ENCODE measurements at regions not wholly inside any gene's neighbourhood (a gene's known extent, or its start where the extent isn't known, plus 50 kb on each side); places are given as distances from the start of the nearest gene placed in this dataset.

GRCh38 chr13:33684874-33685273 is 133.1 kb upstream of the RFC3 start:
- FAIRE-seq (no peak), DNase-seq (no peak)
- Histone ChIP-seq H3K27me3 (ENCODE audit: control insufficient read depth in 3 of 3, insufficient read depth in 3 of 3, low read length in 3 of 3) (no peaks in the 10 kb centered on the region), H3K4me1 (ENCODE audit: control insufficient read depth in 3 of 3, insufficient read depth in 2 of 3, low read depth in 1 of 3, low read length in 2 of 3) (peaks cover 3% of the 10 kb centered on the region in 3 donors), H3K4me3 (ENCODE audit: low read depth in 1 of 3, low read length in 3 of 3) (no peak overlapping the region), H3K9me3 (ENCODE audit: control insufficient read depth in 2 of 2, insufficient read depth in 1 of 2, low read depth in 1 of 2, low read length in 1 of 2) (no peaks in the 10 kb centered on the region), H3K27ac (ENCODE audit: low read depth in 1 of 3, low read length in 2 of 3) (no peak overlapping the region), H3K36me3 (ENCODE audit: control insufficient read depth in 3 of 3, insufficient read depth in 2 of 3, low read depth in 1 of 3, low read length in 3 of 3) (no peaks in the 10 kb centered on the region)
- 78 to 88% (median 82%) methylated on average over 4 of the region's 4 CpGs for WGBS, 3 donors

- DNase-seq (no peak), FAIRE-seq (no peak)
- 79 to 83% (median 82%) methylated on average over 7 of the region's 7 CpGs for WGBS, 3 donors
- H3K9me3 ChIP-seq (ENCODE audit: control insufficient read depth in 2 of 2, insufficient read depth in 1 of 2, low read depth in 1 of 2, low read length in 1 of 2), result no peaks in the 10 kb centered on the region
- no peaks in the 10 kb centered on the region for H3K36me3 ChIP-seq (ENCODE audit: control insufficient read depth in 3 of 3, insufficient read depth in 2 of 3, low read depth in 1 of 3, low read length in 3 of 3)
- H3K4me3 ChIP-seq (ENCODE audit: low read depth in 1 of 3, low read length in 3 of 3), result no peak overlapping the region
- H3K27me3 ChIP-seq (ENCODE audit: control insufficient read depth in 3 of 3, insufficient read depth in 3 of 3, low read length in 3 of 3), result no peaks in the 10 kb centered on the region
- no peak overlapping the region for H3K27ac ChIP-seq (ENCODE audit: low read depth in 1 of 3, low read length in 2 of 3)
- peaks cover 0 to 3% (median 0%) of the 10 kb centered on the region in 3 donors for H3K4me1 ChIP-seq (ENCODE audit: control insufficient read depth in 3 of 3, insufficient read depth in 2 of 3, low read depth in 1 of 3, low read length in 2 of 3)
Observed at GRCh38 chr13:33686772-33687480, 131.0 kb upstream of the RFC3 start.

GRCh38 chr13:33690354-33690753 is 127.6 kb upstream of the RFC3 start:
- Histone ChIP-seq H3K9me3 (ENCODE audit: control insufficient read depth in 2 of 2, insufficient read depth in 1 of 2, low read depth in 1 of 2, low read length in 1 of 2) (no peaks in the 10 kb centered on the region), H3K27ac (ENCODE audit: low read depth in 1 of 3, low read length in 2 of 3) (no peak overlapping the region), H3K27me3 (ENCODE audit: control insufficient read depth in 3 of 3, insufficient read depth in 3 of 3, low read length in 3 of 3) (no peaks in the 10 kb centered on the region), H3K4me3 (ENCODE audit: low read depth in 1 of 3, low read length in 3 of 3) (no peak overlapping the region), H3K4me1 (ENCODE audit: control insufficient read depth in 3 of 3, insufficient read depth in 2 of 3, low read depth in 1 of 3, low read length in 2 of 3) (no peaks in the 10 kb centered on the region), H3K36me3 (ENCODE audit: control insufficient read depth in 3 of 3, insufficient read depth in 2 of 3, low read depth in 1 of 3, low read length in 3 of 3) (no peaks in the 10 kb centered on the region)
- 89 to 92% (median 91%) methylated on average over 10 of the region's 10 CpGs for WGBS, 3 donors
- FAIRE-seq, result no peak
- DNase-seq, result no peak

GRCh38 chr13:33691980-33692379 is 126.0 kb upstream of the RFC3 start:
- no peaks in the 10 kb centered on the region for H3K36me3 ChIP-seq (ENCODE audit: control insufficient read depth in 3 of 3, insufficient read depth in 2 of 3, low read depth in 1 of 3, low read length in 3 of 3)
- no peak overlapping the region for H3K27ac ChIP-seq (ENCODE audit: low read depth in 1 of 3, low read length in 2 of 3)
- no peaks in the 10 kb centered on the region for H3K27me3 ChIP-seq (ENCODE audit: control insufficient read depth in 3 of 3, insufficient read depth in 3 of 3, low read length in 3 of 3)
- H3K9me3 ChIP-seq (ENCODE audit: control insufficient read depth in 2 of 2, insufficient read depth in 1 of 2, low read depth in 1 of 2, low read length in 1 of 2), result no peaks in the 10 kb centered on the region
- no peak for DNase-seq
- H3K4me1 ChIP-seq (ENCODE audit: control insufficient read depth in 3 of 3, insufficient read depth in 2 of 3, low read depth in 1 of 3, low read length in 2 of 3), result no peaks in the 10 kb centered on the region
- WGBS, 3 donors, result 88 to 96% (median 92%) methylated on average over 11 of the region's 11 CpGs
- H3K4me3 ChIP-seq (ENCODE audit: low read depth in 1 of 3, low read length in 3 of 3), result no peak overlapping the region
- no peak for FAIRE-seq

DNA sequence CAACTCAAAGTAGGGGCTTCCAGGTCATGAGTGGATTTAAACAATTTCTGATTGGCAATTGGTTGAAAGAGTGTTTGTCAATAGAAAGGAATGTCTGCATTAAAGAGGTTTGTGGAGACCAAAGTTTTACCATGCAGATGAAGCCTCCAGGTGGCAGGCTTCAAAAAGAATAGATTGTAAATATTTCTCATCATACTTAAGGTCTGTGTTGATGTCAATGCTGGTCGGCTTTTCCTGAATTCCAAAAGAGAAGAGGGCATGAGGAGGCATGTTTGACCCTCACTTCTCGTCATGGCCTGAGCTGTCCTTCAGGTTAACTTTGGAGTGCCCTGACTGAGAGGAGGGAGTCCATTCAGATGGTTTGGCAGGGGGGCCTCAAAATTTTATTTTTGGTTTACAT is 125.4 kb upstream of the RFC3 start:
- Histone ChIP-seq H3K36me3 (ENCODE audit: control insufficient read depth in 3 of 3, insufficient read depth in 2 of 3, low read depth in 1 of 3, low read length in 3 of 3) (no peaks in the 10 kb centered on the region), H3K27me3 (ENCODE audit: control insufficient read depth in 3 of 3, insufficient read depth in 3 of 3, low read length in 3 of 3) (no peaks in the 10 kb centered on the region), H3K4me3 (ENCODE audit: low read depth in 1 of 3, low read length in 3 of 3) (no peak overlapping the region), H3K9me3 (ENCODE audit: control insufficient read depth in 2 of 2, insufficient read depth in 1 of 2, low read depth in 1 of 2, low read length in 1 of 2) (no peaks in the 10 kb centered on the region), H3K27ac (ENCODE audit: low read depth in 1 of 3, low read length in 2 of 3) (no peak overlapping the region), H3K4me1 (ENCODE audit: control insufficient read depth in 3 of 3, insufficient read depth in 2 of 3, low read depth in 1 of 3, low read length in 2 of 3) (no peaks in the 10 kb centered on the region)
- DNase-seq (no peak), FAIRE-seq (no peak)
- 87% methylated on average over 2 of the region's 2 CpGs for WGBS, 3 donors

- no peaks in the 10 kb centered on the region for H3K27me3 ChIP-seq (ENCODE audit: control insufficient read depth in 3 of 3, insufficient read depth in 3 of 3, low read length in 3 of 3)
- H3K4me1 ChIP-seq (ENCODE audit: control insufficient read depth in 3 of 3, insufficient read depth in 2 of 3, low read depth in 1 of 3, low read length in 2 of 3), result no peaks in the 10 kb centered on the region
- FAIRE-seq (no peak), DNase-seq (no peak)
- H3K9me3 ChIP-seq (ENCODE audit: control insufficient read depth in 2 of 2, insufficient read depth in 1 of 2, low read depth in 1 of 2, low read length in 1 of 2), result no peaks in the 10 kb centered on the region
- H3K27ac ChIP-seq (ENCODE audit: low read depth in 1 of 3, low read length in 2 of 3), result no peak overlapping the region
- H3K4me3 ChIP-seq (ENCODE audit: low read depth in 1 of 3, low read length in 3 of 3), result no peak overlapping the region
- H3K36me3 ChIP-seq (ENCODE audit: control insufficient read depth in 3 of 3, insufficient read depth in 2 of 3, low read depth in 1 of 3, low read length in 3 of 3), result no peaks in the 10 kb centered on the region
Observed at GRCh38 chr13:33694546-33694945, 123.4 kb upstream of the RFC3 start.

GRCh38 chr13:33696530-33696929 is 121.4 kb upstream of the RFC3 start:
- DNase-seq (no peak), FAIRE-seq (no peak)
- H3K4me1 ChIP-seq (ENCODE audit: control insufficient read depth in 3 of 3, insufficient read depth in 2 of 3, low read depth in 1 of 3, low read length in 2 of 3), result no peaks in the 10 kb centered on the region
- H3K9me3 ChIP-seq (ENCODE audit: control insufficient read depth in 2 of 2, insufficient read depth in 1 of 2, low read depth in 1 of 2, low read length in 1 of 2), result no peaks in the 10 kb centered on the region
- H3K27ac ChIP-seq (ENCODE audit: low read depth in 1 of 3, low read length in 2 of 3), result no peak overlapping the region
- no peaks in the 10 kb centered on the region for H3K36me3 ChIP-seq (ENCODE audit: control insufficient read depth in 3 of 3, insufficient read depth in 2 of 3, low read depth in 1 of 3, low read length in 3 of 3)
- 57 to 76% (median 68%) methylated on average over 1 of the region's 1 CpG for WGBS, 3 donors
- H3K27me3 ChIP-seq (ENCODE audit: control insufficient read depth in 3 of 3, insufficient read depth in 3 of 3, low read length in 3 of 3), result no peaks in the 10 kb centered on the region
- no peak overlapping the region for H3K4me3 ChIP-seq (ENCODE audit: low read depth in 1 of 3, low read length in 3 of 3)

DNA sequence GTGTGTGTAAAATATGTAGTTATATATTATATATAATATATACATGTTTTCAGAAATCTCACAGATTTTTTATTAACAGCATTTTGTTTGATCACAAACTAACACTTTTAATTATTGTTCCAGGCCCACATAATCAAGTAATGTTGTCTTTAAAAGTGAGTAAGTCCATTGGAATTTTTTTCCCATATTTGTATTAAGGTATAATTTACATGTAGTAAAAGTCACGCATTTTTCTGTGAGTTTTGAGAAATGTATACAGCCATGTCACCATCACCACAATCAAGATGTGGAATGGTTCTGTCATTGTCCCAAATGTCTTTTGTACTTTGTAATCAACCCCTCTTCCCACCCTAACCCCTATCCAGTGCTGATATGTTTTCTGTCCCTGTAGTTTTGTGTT is 120.0 kb upstream of the RFC3 start:
- no peak overlapping the region for H3K4me3 ChIP-seq (ENCODE audit: low read depth in 1 of 3, low read length in 3 of 3)
- no peaks in the 10 kb centered on the region for H3K9me3 ChIP-seq (ENCODE audit: control insufficient read depth in 2 of 2, insufficient read depth in 1 of 2, low read depth in 1 of 2, low read length in 1 of 2)
- no peaks in the 10 kb centered on the region for H3K27me3 ChIP-seq (ENCODE audit: control insufficient read depth in 3 of 3, insufficient read depth in 3 of 3, low read length in 3 of 3)
- H3K4me1 ChIP-seq (ENCODE audit: control insufficient read depth in 3 of 3, insufficient read depth in 2 of 3, low read depth in 1 of 3, low read length in 2 of 3), result no peaks in the 10 kb centered on the region
- no peak overlapping the region for H3K27ac ChIP-seq (ENCODE audit: low read depth in 1 of 3, low read length in 2 of 3)
- WGBS, 3 donors, result 95 to 100% (median 98%) methylated on average over 1 of the region's 1 CpG
- FAIRE-seq (no peak), DNase-seq (no peak)
- no peaks in the 10 kb centered on the region for H3K36me3 ChIP-seq (ENCODE audit: control insufficient read depth in 3 of 3, insufficient read depth in 2 of 3, low read depth in 1 of 3, low read length in 3 of 3)

DNA sequence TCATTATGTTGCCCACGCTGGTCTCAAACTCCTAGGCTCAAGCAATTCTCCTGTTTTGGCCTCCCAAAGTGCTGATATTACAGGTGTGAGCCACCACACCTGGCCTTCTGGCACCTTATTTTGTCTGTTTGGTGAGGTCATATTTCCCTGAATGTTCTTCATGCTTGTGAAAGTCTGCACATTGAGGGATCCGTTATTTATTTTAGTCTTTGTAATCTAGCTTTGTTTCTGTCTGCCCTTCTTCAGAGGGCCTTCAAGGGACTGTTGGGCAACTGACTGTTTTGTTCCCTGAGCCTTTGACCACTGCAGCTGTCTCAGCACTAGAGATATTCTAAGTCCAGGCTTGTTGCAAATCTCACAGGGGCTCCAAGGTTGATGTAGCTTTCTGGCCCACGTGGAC is 110.5 kb upstream of the RFC3 start:
- no peak for FAIRE-seq
- Histone ChIP-seq H3K36me3 (ENCODE audit: control insufficient read depth in 3 of 3, insufficient read depth in 2 of 3, low read depth in 1 of 3, low read length in 3 of 3) (no peaks in the 10 kb centered on the region), H3K27me3 (ENCODE audit: control insufficient read depth in 3 of 3, insufficient read depth in 3 of 3, low read length in 3 of 3) (no peaks in the 10 kb centered on the region), H3K4me1 (ENCODE audit: control insufficient read depth in 3 of 3, insufficient read depth in 2 of 3, low read depth in 1 of 3, low read length in 2 of 3) (no peaks in the 10 kb centered on the region), H3K27ac (ENCODE audit: low read depth in 1 of 3, low read length in 2 of 3) (no peak overlapping the region), H3K4me3 (ENCODE audit: low read depth in 1 of 3, low read length in 3 of 3) (no peak overlapping the region), H3K9me3 (ENCODE audit: control insufficient read depth in 2 of 2, insufficient read depth in 1 of 2, low read depth in 1 of 2, low read length in 1 of 2) (no peaks in the 10 kb centered on the region)
- no peak for DNase-seq
- 91 to 93% (median 93%) methylated on average over 3 of the region's 3 CpGs for WGBS, 3 donors

All from small intestine (tissue), 7 donors.